Esophagus squamous epithelium (tissue), 5 donors: ENCODE measurements at regions not wholly inside any gene's neighbourhood (a gene's known extent, or its start where the extent isn't known, plus 50 kb on each side); places are given as distances from the start of the nearest gene placed in this dataset.

Source experiments
- DNase-seq: peaks from one replicate; lab custom pipeline; 2025; lab: John Stamatoyannopoulos, UW
- H3K27ac ChIP-seq, 4 donors: fragments of 200-600 bp; sonication (generic); one replicate each; pipeline ENCODE4 v1.5.1; 2016 to 2019; ENCODE audit warnings: mild to moderate bottlenecking in 1 of 4
- H3K27me3 ChIP-seq, 4 donors: fragments of 200-600 bp; sonication (generic); 1 replicate in 3 of 4; 2 replicates in 1 of 4; pipeline versions ENCODE4 v1.5.1 to v1.6.0; 2017 to 2021; ENCODE audit warnings: antibody characterized with exemption in 1 of 4
- H3K36me3 ChIP-seq, 3 donors: fragments of 200-600 bp; sonication (generic); one replicate each; pipeline ENCODE4 v1.5.1; 2016 to 2019
- H3K4me1 ChIP-seq, 3 donors: fragments of 200-600 bp; sonication (generic); one replicate each; pipeline ENCODE4 v1.5.1; 2017 to 2019
- H3K4me3 ChIP-seq, 4 donors: fragments of 200-600 bp; sonication (generic); 1 replicate in 3 of 4; 2 replicates in 1 of 4; pipeline ENCODE4 v1.5.1; 2016 to 2019; ENCODE audit warnings: mild to moderate bottlenecking in 2 of 4, moderate library complexity in 1 of 4
- H3K9me3 ChIP-seq, 3 donors: fragments of 200-600 bp; sonication (generic); one replicate each; pipeline ENCODE4 v1.5.1; 2016 to 2019
- CTCF ChIP-seq, 6 experiments: fragments of 450-650 bp in 4 of 6; fragments of 200-600 bp in 2 of 6; sonication (generic) in 2 of 6; IDR thresholded peaks; one replicate each; pipeline ENCODE4 v1.5.1; 2016 to 2019; ENCODE audit warnings: antibody characterized with exemption in 6 of 6, mild to moderate bottlenecking in 4 of 6, moderate library complexity in 4 of 6
- POLR2A ChIP-seq, 4 donors: fragments of 450-650 bp; IDR thresholded peaks; one replicate each; pipeline ENCODE4 v1.6.1; 2017; ENCODE audit warnings: antibody characterized with exemption in 4 of 4, mild to moderate bottlenecking in 4 of 4, moderate library complexity in 3 of 4
- WGBS, 2 donors: methylation state at CpG; one replicate each; pipeline ENCODE4 v1.1.5; 2018; 5-methylcytosine and 5-hydroxymethylcytosine counted together
- intact Hi-C: fragments of 100-400 bp; cut with DNase I; formaldehyde crosslinking; loops from one replicate; pipeline ENCODE4 v1.15.0; 2022
- donor health status: DM: yes; HTN: yes; CAD: no.

GRCh38 chr3:70806021-70806420 lies 493.6 kb upstream of the MDFIC2 start:
- Histone ChIP-seq H3K27me3 (no peaks in the 10 kb centered on the region), H3K4me3 (no peak overlapping the region), H3K36me3 (no peaks in the 10 kb centered on the region), H3K4me1 (no peaks in the 10 kb centered on the region), H3K27ac (no peak overlapping the region), H3K9me3 (no peaks in the 10 kb centered on the region)
- TF ChIP-seq CTCF (IDR thresholded peaks at IDR 0.05) (no peak), POLR2A (IDR thresholded peaks at IDR 0.05) (no peak)
- intact Hi-C loops, result no loop called here
- no peak for DNase-seq
- 90 to 93% methylated on average over 6 of the region's 6 CpGs for WGBS, 2 donors

GRCh38 chr3:70805061-70805889 lies 492.8 kb upstream of the MDFIC2 start:
- Histone ChIP-seq H3K4me3 (peak overlapping the region in 1 of 4 donors; percentile 27), H3K27ac (peak overlapping the region in 1 of 4 donors; percentile 24), H3K27me3 (no peaks in the 10 kb centered on the region), H3K36me3 (no peaks in the 10 kb centered on the region), H3K4me1 (no peaks in the 10 kb centered on the region), H3K9me3 (no peaks in the 10 kb centered on the region)
- WGBS, 2 donors, result 64 to 78% methylated on average over 6 of the region's 6 CpGs
- no peak for DNase-seq
- intact Hi-C loops, result no loop called here
- no peak for TF ChIP-seq POLR2A (IDR thresholded peaks at IDR 0.05)
- TF ChIP-seq CTCF (IDR thresholded peaks at IDR 0.05), result no peak

GRCh38 chr3:70803891-70804290 lies 491.5 kb upstream of the MDFIC2 start:
- no peak for DNase-seq
- H3K27ac ChIP-seq, result no peak overlapping the region

GRCh38 chr3:70803319-70803718 lies 490.9 kb upstream of the MDFIC2 start:
- Histone ChIP-seq H3K27ac (no peak overlapping the region), H3K4me1 (no peaks in the 10 kb centered on the region), H3K9me3 (no peaks in the 10 kb centered on the region), H3K36me3 (no peaks in the 10 kb centered on the region), H3K4me3 (no peak overlapping the region), H3K27me3 (no peaks in the 10 kb centered on the region)
- intact Hi-C loops, result no loop called here
- no peak for TF ChIP-seq POLR2A (IDR thresholded peaks at IDR 0.05)
- DNase-seq, result no peak
- WGBS, 2 donors, result 39 to 58% methylated on average over 2 of the region's 2 CpGs

More at GRCh38 chr3:70803891-70804290, 491.5 kb upstream of the MDFIC2 start:
- Histone ChIP-seq H3K27me3 (no peaks in the 10 kb centered on the region), H3K4me1 (no peaks in the 10 kb centered on the region), H3K9me3 (no peaks in the 10 kb centered on the region), H3K36me3 (no peaks in the 10 kb centered on the region), H3K4me3 (no peak overlapping the region)
- no peak for TF ChIP-seq POLR2A (IDR thresholded peaks at IDR 0.05)
- no peak for TF ChIP-seq CTCF (IDR thresholded peaks at IDR 0.05)
- 85 to 86% methylated on average over 2 of the region's 2 CpGs for WGBS, 2 donors
- intact Hi-C loops, result no loop called here

GRCh38 chr3:70800951-70801350 lies 488.5 kb upstream of the MDFIC2 start:
- no peaks in the 10 kb centered on the region for H3K9me3 ChIP-seq
- no peaks in the 10 kb centered on the region for H3K27me3 ChIP-seq
- TF ChIP-seq POLR2A (IDR thresholded peaks at IDR 0.05) (no peak), CTCF (IDR thresholded peaks at IDR 0.05) (no peak)
- no peak for DNase-seq
- H3K27ac ChIP-seq, result no peak overlapping the region
- WGBS, 2 donors, result 42 to 46% methylated on average over 2 of the region's 2 CpGs
- H3K36me3 ChIP-seq, result no peaks in the 10 kb centered on the region
- intact Hi-C loops, result no loop called here
- H3K4me3 ChIP-seq, result no peak overlapping the region
- H3K4me1 ChIP-seq, result no peaks in the 10 kb centered on the region
